Fibroblast of villous mesenchyme (primary cell): ENCODE measurements at regions not wholly inside any gene's neighbourhood (a gene's known extent, or its start where the extent isn't known, plus 50 kb on each side); places are given as distances from the start of the nearest gene placed in this dataset.

Source experiments
- DNase-seq: peaks from one replicate; pipeline ENCODE4 v3.0.0-alpha.2; 2010; ENCODE audit warnings: low read depth
- H3K4me3 ChIP-seq: 2 replicates; pipeline ENCODE4 v1.5.1; 2011; ENCODE audit warnings: low read depth, mild to moderate bottlenecking, low read length
- TF ChIP-seq, protein P1 (sequence below): IDR thresholded peaks from 2 replicates; pipeline ENCODE4 v1.5.1; 2012; ENCODE audit warnings: low read depth, mild to moderate bottlenecking, low read length; ENCODE audit not compliant: insufficient read depth

DNA sequence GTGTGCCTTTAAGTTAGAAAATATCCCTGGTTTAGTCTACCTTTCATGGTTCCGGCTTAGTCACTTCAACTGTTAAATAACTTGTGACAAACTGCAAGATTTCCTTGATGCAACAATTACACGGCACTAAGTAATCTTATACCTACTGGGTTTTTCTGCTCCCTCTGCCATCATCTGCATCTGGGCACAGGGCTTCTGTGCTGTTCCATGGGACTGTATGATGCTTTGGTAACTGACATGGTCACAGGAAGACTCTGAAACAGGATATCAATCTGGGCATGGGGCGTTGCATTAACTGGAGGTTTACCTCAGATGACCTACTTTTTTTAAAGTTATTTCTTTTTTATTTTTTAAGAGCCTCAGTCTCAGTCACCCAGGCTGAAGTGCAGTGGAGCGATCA, 365.4 kb downstream of the SS18 start:
- TF ChIP-seq, protein P1, sequence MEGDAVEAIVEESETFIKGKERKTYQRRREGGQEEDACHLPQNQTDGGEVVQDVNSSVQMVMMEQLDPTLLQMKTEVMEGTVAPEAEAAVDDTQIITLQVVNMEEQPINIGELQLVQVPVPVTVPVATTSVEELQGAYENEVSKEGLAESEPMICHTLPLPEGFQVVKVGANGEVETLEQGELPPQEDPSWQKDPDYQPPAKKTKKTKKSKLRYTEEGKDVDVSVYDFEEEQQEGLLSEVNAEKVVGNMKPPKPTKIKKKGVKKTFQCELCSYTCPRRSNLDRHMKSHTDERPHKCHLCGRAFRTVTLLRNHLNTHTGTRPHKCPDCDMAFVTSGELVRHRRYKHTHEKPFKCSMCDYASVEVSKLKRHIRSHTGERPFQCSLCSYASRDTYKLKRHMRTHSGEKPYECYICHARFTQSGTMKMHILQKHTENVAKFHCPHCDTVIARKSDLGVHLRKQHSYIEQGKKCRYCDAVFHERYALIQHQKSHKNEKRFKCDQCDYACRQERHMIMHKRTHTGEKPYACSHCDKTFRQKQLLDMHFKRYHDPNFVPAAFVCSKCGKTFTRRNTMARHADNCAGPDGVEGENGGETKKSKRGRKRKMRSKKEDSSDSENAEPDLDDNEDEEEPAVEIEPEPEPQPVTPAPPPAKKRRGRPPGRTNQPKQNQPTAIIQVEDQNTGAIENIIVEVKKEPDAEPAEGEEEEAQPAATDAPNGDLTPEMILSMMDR: no peak
- DNase-seq: no peak
- H3K4me3 ChIP-seq: no peak overlapping the region

DNA sequence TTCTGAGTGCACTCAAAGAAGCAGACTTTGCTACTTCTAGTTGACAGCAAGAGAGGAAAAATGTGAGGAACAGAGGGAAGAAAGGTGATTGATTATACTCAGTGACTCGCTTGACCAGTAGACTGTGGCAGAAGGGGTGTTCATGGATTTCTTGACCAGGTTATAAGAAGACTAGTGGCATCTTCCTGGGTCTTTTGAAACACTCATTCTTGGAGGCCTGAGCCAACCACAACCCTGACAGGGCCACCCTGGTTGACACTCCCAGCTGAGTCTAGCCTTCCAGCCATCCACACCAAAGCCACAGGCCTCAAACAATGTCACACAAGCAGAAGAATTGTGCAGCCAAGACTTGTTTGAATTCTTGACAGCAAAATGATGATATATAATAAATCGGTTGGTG, 366.3 kb downstream of the SS18 start:
- H3K4me3 ChIP-seq: no peak overlapping the region
- no peak for DNase-seq
- TF ChIP-seq, protein P1: no peak

DNA sequence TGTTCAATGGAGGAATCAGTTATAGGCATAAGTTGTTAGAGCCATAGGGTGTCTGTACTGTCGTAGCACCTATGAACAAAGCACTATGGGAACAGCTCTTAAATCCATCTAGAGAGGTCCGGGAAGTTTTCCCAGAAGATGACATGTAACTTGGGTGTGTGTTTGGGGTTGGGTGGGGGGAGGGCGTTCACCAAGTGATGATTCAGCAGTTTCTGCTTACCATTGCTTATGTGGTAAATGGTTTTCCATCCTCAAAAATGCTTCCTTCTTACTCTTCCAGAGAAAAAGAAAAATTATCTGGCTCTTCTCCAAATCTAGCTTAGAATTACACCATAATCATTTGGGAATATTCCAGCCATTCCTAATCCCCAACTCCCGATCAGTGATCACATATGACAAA, 361.1 kb upstream of the ZNF521 start:
- no peak for DNase-seq
- no peak overlapping the region for H3K4me3 ChIP-seq
- TF ChIP-seq, protein P1: no peak

DNA sequence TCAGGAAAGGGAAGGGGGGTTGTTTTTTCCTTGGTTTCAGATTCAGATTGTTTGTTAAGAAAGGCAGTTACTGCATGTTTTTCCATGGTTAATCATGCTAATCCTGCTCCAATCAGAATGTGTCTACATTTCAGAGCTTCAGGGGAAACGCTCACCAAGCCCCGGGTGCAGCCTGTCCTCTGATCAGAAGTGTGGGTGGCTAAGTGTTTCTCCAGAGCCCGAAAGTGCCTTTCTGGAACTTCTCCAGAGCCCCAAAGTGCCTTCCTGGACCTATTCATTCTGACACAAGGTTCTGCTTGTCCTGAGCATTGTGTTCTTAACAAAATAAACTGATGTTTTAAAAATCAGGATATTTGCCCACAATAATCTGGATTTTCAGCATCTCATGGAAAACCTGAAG, 359.0 kb upstream of the ZNF521 start:
- TF ChIP-seq, protein P1: no peak
- no peak overlapping the region for H3K4me3 ChIP-seq
- DNase-seq: no peak

DNA sequence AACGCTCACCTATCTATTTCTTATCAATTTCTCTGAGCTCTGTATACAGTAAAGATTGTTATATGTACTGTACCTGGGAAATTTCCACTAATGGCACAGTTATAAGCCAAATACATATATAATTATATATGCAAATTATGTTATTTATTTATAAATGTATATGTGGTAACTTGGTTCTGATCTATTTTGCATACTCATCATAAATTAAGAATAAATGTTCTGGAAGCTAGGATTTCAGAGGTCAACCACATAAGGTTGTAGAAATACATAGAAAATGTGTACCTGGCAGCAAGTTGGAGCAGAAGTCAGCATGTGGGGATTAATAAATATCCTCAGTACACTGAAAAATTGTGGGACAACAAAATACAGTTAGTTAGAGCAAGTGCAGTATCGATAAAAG, 353.7 kb upstream of the ZNF521 start:
- H3K4me3 ChIP-seq: no peak overlapping the region
- no peak for DNase-seq
- TF ChIP-seq, protein P1: no peak

DNA sequence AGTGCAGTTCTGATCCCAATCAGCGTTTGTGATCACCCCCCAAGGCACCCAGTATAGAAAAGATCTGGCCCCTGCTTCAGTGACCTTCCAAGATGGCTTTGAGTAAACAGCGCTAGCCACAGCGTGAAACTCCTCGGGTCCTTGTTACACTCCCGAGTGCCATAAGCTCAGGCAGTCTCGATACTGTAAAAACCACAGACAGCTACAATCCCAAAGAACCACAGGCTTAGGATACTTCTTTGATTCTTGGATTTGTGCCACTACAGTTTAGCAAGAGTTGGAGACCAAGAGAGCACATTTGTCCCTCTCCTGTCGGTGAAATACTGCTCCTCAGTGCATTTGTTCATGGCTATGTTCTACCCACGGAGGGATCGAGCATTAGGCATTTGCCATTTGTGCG, 352.5 kb upstream of the ZNF521 start:
- H3K4me3 ChIP-seq: no peak overlapping the region
- no peak for DNase-seq

DNA sequence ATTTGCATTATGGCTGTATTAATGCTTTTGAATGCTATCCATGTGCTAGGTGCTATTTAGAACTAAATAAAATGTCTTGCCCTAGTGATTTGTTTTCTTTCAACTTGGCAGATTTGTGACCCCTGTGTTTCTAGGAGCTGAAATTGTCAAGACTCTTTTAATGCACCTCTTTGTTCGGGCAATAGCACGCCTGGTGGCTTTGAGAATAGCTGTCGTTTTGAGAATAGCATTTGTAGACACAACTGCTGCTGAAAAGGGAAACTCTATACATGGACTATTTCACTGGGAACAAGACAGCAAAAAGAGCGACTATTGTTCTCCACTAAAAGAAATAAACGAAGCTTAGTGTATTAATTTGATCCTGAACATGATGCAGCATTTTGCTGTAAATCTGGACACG, 352.1 kb upstream of the ZNF521 start:
- H3K4me3 ChIP-seq: no peak overlapping the region
- no peak for DNase-seq
- TF ChIP-seq, protein P1: no peak

More for the DNA sequence above, 352.5 kb upstream of the ZNF521 start:
- TF ChIP-seq, protein P1: no peak
